Fibroblast of lung (primary cell): ENCODE measurements at regions not wholly inside any gene's neighbourhood (a gene's known extent, or its start where the extent isn't known, plus 50 kb on each side); places are given as distances from the start of the nearest gene placed in this dataset.

ENCODE experiments used
- EZH2 ChIP-seq: IDR thresholded peaks from 2 replicates; pipeline ENCODE4 v1.5.1; 2012; ENCODE audit warnings: low read length, control low read depth, mild to moderate bottlenecking; ENCODE audit errors: missing control alignments
- TF ChIP-seq, protein P1 (sequence below), 2 donors: IDR thresholded peaks in 1 of 2; conservative IDR thresholded peaks in 1 of 2; 1 replicate in 1 of 2; 2 replicates in 1 of 2; pipeline ENCODE4 v1.5.1; 2011 to 2012; ENCODE audit warnings: low read length in 2 of 2, control low read depth in 1 of 2, inconsistent platforms in 1 of 2, low read depth in 1 of 2, mild to moderate bottlenecking in 1 of 2

DNA sequence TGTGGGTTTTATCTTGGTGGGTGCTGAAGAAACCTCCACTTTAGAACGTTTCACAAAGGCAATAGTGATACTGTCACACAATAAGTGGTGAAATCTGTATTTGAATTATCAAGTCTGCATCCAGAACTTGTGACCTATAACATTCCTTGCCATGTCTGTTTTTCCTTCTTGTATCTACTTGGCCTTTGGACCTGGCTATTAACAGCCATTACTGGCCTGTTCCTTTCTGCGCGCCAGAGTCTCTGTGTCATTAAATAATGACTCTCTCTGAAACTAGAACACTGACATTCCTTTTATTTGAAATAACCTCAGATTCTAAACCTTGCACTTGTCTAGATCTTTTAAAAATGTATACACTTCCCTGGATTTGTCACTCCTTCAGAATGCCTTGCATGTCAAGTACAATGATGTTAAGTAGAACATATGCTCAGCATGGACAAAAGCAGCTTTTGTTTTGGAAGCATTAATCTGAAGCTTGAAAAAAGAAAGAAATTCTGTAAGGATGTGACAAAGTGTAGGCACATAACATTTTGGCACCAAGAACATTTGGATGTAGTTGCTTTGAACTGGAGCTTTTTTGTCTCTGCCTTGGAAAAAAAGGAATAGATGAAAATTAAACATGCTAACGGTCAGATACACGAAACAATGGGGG lies 95.5 kb upstream of the RPL10L start:
- TF ChIP-seq, protein P1, sequence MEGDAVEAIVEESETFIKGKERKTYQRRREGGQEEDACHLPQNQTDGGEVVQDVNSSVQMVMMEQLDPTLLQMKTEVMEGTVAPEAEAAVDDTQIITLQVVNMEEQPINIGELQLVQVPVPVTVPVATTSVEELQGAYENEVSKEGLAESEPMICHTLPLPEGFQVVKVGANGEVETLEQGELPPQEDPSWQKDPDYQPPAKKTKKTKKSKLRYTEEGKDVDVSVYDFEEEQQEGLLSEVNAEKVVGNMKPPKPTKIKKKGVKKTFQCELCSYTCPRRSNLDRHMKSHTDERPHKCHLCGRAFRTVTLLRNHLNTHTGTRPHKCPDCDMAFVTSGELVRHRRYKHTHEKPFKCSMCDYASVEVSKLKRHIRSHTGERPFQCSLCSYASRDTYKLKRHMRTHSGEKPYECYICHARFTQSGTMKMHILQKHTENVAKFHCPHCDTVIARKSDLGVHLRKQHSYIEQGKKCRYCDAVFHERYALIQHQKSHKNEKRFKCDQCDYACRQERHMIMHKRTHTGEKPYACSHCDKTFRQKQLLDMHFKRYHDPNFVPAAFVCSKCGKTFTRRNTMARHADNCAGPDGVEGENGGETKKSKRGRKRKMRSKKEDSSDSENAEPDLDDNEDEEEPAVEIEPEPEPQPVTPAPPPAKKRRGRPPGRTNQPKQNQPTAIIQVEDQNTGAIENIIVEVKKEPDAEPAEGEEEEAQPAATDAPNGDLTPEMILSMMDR (conservative IDR thresholded peaks at IDR 0.05 in 1 of 2, IDR thresholded peaks at IDR 0.05 in 1 of 2; ENCODE audit: low read depth in 1 of 2, low read length in 2 of 2) = no peak
- no peak for TF ChIP-seq EZH2
